Mesendoderm (in vitro differentiated cells): ENCODE measurements at regions not wholly inside any gene's neighbourhood (a gene's known extent, or its start where the extent isn't known, plus 50 kb on each side); places are given as distances from the start of the nearest gene placed in this dataset.

Source experiments
- DNase-seq: peaks from one replicate; pipeline ENCODE4 v3.0.0; 2013
- H2AK5ac ChIP-seq: 2 replicates; pipeline ENCODE4 v1.6.1; 2013; ENCODE audit warnings: low read length, inconsistent platforms
- H2BK120ac ChIP-seq: 2 replicates; pipeline ENCODE4 v1.6.1; 2013; ENCODE audit warnings: low read depth, mild to moderate bottlenecking, low read length, moderate library complexity, mixed read lengths
- H2BK15ac ChIP-seq: replicated peaks from 2 replicates; pipeline ENCODE4 v1.6.1; 2013; ENCODE audit warnings: low read depth, mild to moderate bottlenecking, moderate library complexity
- H2BK5ac ChIP-seq: 2 replicates; pipeline ENCODE4 v1.6.1; 2013; ENCODE audit warnings: low read length, inconsistent platforms
- H3K18ac ChIP-seq: 2 replicates; pipeline ENCODE4 v1.6.1; 2013; ENCODE audit warnings: mild to moderate bottlenecking, low read length, mixed read lengths
- H3K23ac ChIP-seq: one replicate; pipeline ENCODE4 v1.6.1; 2013; ENCODE audit warnings: low read length
- H3K27ac ChIP-seq: 2 replicates; pipeline ENCODE4 v1.5.1; 2013; ENCODE audit warnings: low read depth, mild to moderate bottlenecking, inconsistent platforms, low read length, moderate library complexity
- H3K27me3 ChIP-seq: 2 replicates; pipeline ENCODE4 v1.6.1; 2013; ENCODE audit warnings: low read length, control low read depth, mild to moderate bottlenecking, inconsistent platforms; ENCODE audit not compliant: insufficient read depth, poor library complexity
- H3K36me3 ChIP-seq: 2 replicates; pipeline ENCODE4 v1.6.1; 2013; ENCODE audit warnings: low read length, inconsistent platforms; ENCODE audit not compliant: control insufficient read depth, insufficient read depth
- H3K4ac ChIP-seq: one replicate; pipeline ENCODE4 v1.6.1; 2013; ENCODE audit warnings: low read depth, mild to moderate bottlenecking, low read length, moderate library complexity
- H3K4me1 ChIP-seq: 2 replicates; pipeline ENCODE4 v1.6.1; 2013; ENCODE audit warnings: low read depth, low read length, inconsistent platforms; ENCODE audit not compliant: control insufficient read depth
- H3K4me2 ChIP-seq: 2 replicates; pipeline ENCODE4 v1.6.1; 2013; ENCODE audit warnings: low read length
- H3K4me3 ChIP-seq: 2 replicates; pipeline ENCODE4 v1.5.1; 2013; ENCODE audit warnings: mild to moderate bottlenecking, low read length
- H3K56ac ChIP-seq: one replicate; pipeline ENCODE4 v1.6.1; 2013; ENCODE audit warnings: low read length
- H3K79me1 ChIP-seq: 2 replicates; pipeline ENCODE4 v1.6.1; 2013; ENCODE audit warnings: low read length, inconsistent platforms
- H3K79me2 ChIP-seq: 2 replicates; pipeline ENCODE4 v1.6.1; 2013; ENCODE audit warnings: mild to moderate bottlenecking, low read length; ENCODE audit not compliant: control insufficient read depth, insufficient read depth
- H3K9ac ChIP-seq: 2 replicates; pipeline ENCODE4 v1.6.1; 2013; ENCODE audit warnings: low read length, inconsistent platforms
- H4K5ac ChIP-seq: one replicate; pipeline ENCODE4 v1.6.1; 2013; ENCODE audit warnings: low read length
- H4K8ac ChIP-seq: one replicate; pipeline ENCODE4 v1.6.1; 2013; ENCODE audit warnings: low read depth, mild to moderate bottlenecking, control low read depth, low read length, moderate library complexity
- WGBS: extraction: QIAGEN DNeasy Blood & Tissue Kit; methylation state at CpG from one replicate; pipeline ENCODE4 v1.1.7; 2013; ENCODE audit warnings: low lambda C conversion rate, missing lambda C conversion rate; ENCODE audit not compliant: insufficient coverage; ENCODE audit errors: extremely low coverage; 5-methylcytosine and 5-hydroxymethylcytosine counted together

GRCh38 chr3:28139967-28140634 lies 101.3 kb upstream of the CMC1 start:
- Histone ChIP-seq H2BK120ac (no peak overlapping the region), H2BK5ac (no peak overlapping the region), H3K4ac (no peak overlapping the region), H3K27ac (no peak overlapping the region), H3K79me1 (no peaks in the 10 kb centered on the region), H3K56ac (no peak overlapping the region), H3K23ac (no peak overlapping the region), H4K8ac (no peak overlapping the region), H3K4me3 (no peak overlapping the region), H3K18ac (no peak overlapping the region), H3K79me2 (no peaks in the 10 kb centered on the region), H4K5ac (no peak overlapping the region), H3K27me3 (no peaks in the 10 kb centered on the region), H3K4me1 (no peaks in the 10 kb centered on the region), H3K9ac (no peak overlapping the region), H3K4me2 (no peak overlapping the region), H2BK15ac (no peak overlapping the region), H3K36me3 (no peaks in the 10 kb centered on the region), H2AK5ac (no peak overlapping the region)
- WGBS = no CpG with 5 or more reads among the region's 5 CpGs
- DNase-seq = no peak

DNA sequence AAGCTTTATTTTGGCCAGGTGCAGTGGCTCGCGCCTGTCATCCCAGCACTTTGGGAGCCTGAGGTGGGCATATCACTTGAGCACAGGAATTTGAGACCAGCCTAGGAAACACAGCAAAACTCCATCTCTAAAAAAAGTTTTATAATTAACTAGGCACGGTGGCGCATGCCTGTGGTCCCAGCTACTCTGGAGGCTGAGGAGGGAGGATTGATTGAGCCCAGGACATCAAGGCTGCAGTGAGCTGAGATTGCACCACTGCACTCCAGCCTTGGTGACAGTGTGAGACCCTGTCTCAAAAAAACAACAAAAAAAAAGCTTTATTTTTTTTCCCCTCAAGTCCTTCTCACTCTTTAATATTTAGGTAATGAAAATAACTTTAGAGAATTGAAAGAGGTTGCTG lies 100.8 kb upstream of the CMC1 start:
- no peaks in the 10 kb centered on the region for H3K4me1 ChIP-seq
- H3K27ac ChIP-seq = no peak overlapping the region
- no peak overlapping the region for H3K18ac ChIP-seq
- DNase-seq = no peak
- H3K79me1 ChIP-seq = no peaks in the 10 kb centered on the region
- no peak overlapping the region for H3K4ac ChIP-seq
- no peak overlapping the region for H3K4me2 ChIP-seq
- no peak overlapping the region for H4K8ac ChIP-seq
- no peak overlapping the region for H3K4me3 ChIP-seq
- no peak overlapping the region for H4K5ac ChIP-seq
- H2BK120ac ChIP-seq = no peak overlapping the region
- no peaks in the 10 kb centered on the region for H3K79me2 ChIP-seq
- H3K36me3 ChIP-seq = no peaks in the 10 kb centered on the region
- no peaks in the 10 kb centered on the region for H3K27me3 ChIP-seq
- no peak overlapping the region for H2BK5ac ChIP-seq
- H3K9ac ChIP-seq = no peak overlapping the region
- H3K56ac ChIP-seq = no peak overlapping the region
- H3K23ac ChIP-seq = no peak overlapping the region
- WGBS = no CpG with 5 or more reads among the region's 4 CpGs
- H2BK15ac ChIP-seq = no peak overlapping the region
- H2AK5ac ChIP-seq = no peak overlapping the region

DNA sequence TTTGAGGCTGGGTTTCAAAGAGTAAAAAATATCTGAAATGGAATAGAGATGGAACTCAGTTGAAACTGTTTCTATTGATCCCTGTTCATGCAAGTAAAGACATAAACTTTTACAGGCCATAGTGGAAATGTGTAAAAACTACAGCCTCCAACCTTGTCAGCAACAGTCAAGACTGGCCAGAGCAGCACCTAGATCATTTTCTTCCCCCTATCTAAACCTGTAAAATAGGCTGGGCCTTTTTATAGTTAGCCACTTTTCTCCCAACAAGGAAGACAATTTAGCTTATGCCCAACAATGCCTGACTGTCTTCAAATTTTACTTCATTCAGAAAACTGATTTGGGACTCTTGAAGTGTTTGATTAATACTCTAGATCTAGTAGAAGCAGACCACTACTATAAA lies 91.5 kb upstream of the CMC1 start:
- no peaks in the 10 kb centered on the region for H3K79me2 ChIP-seq
- H4K5ac ChIP-seq = no peak overlapping the region
- no peak overlapping the region for H2BK5ac ChIP-seq
- no peak overlapping the region for H3K27ac ChIP-seq
- no peaks in the 10 kb centered on the region for H3K27me3 ChIP-seq
- H2BK120ac ChIP-seq = no peak overlapping the region
- no peak overlapping the region for H4K8ac ChIP-seq
- no peak overlapping the region for H3K56ac ChIP-seq
- H3K4me1 ChIP-seq = no peaks in the 10 kb centered on the region
- H3K4me2 ChIP-seq = no peak overlapping the region
- no peak overlapping the region for H2BK15ac ChIP-seq
- H3K23ac ChIP-seq = no peak overlapping the region
- no peak for DNase-seq
- H3K36me3 ChIP-seq = no peaks in the 10 kb centered on the region
- no peak overlapping the region for H3K18ac ChIP-seq
- H3K4ac ChIP-seq = no peak overlapping the region
- H2AK5ac ChIP-seq = no peak overlapping the region
- no peak overlapping the region for H3K4me3 ChIP-seq
- no peak overlapping the region for H3K9ac ChIP-seq
- no peaks in the 10 kb centered on the region for H3K79me1 ChIP-seq

DNA sequence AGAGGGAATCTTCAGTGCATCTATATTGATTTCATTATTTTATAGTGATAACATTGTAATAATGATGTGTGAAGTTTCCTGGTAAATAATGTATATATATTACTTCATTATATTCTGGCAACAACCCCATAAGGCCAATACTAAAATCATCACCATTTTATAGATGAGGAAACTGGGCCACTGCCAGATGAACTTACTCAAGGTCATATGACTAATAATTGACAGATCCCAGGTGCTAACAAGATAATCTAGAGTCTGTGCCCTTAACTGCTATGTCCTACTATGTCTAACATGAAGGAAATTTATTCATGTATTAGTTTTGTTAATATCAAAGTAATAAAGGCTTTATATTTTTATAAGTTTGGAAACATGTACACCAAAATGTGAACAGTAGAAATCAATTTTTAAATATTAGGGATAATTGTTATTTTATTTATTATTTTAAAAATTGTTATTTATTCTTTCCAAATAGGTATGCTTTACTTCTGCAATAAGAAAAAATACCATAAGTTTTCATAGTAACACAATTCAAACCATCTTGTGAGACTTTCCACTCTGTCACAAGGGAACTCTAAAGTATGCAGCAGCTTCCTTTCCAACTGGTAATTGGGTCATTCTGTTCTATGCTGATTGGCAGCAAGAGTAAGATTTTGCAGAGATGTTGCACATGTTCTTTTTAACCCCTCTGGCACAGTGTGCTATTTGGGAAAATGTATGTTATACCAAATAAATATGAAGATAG lies 90.8 kb upstream of the CMC1 start:
- Histone ChIP-seq H3K27me3 (no peaks in the 10 kb centered on the region), H2BK15ac (no peak overlapping the region), H3K9ac (no peak overlapping the region), H3K4me3 (no peak overlapping the region), H2BK120ac (no peak overlapping the region), H3K27ac (no peak overlapping the region), H3K4me1 (no peaks in the 10 kb centered on the region), H3K4me2 (no peak overlapping the region), H4K8ac (no peak overlapping the region), H3K36me3 (no peaks in the 10 kb centered on the region), H3K23ac (no peak overlapping the region), H3K79me1 (no peaks in the 10 kb centered on the region), H3K79me2 (no peaks in the 10 kb centered on the region), H3K4ac (no peak overlapping the region), H2AK5ac (no peak overlapping the region), H4K5ac (no peak overlapping the region), H3K18ac (no peak overlapping the region), H3K56ac (no peak overlapping the region), H2BK5ac (no peak overlapping the region)
- no peak for DNase-seq

DNA sequence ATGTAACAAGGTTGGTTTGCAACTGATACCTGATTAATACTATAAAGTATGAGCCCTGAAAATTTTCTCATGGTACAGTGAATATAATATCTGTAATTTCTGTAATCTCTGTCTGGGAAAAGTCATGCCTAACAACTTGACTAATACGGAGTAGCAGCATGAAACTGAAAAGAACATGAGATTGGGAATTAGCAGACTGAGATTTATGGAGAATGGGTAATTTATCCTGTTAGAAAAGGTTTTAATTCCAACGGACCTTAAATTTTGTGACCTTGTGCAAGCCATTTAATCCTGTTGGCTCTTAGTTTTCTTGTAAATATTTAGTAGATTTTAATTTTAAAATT lies 90.2 kb upstream of the CMC1 start:
- DNase-seq = no peak
- Histone ChIP-seq H4K8ac (no peak overlapping the region), H3K4me1 (no peaks in the 10 kb centered on the region), H4K5ac (no peak overlapping the region), H2BK120ac (no peak overlapping the region), H3K36me3 (no peaks in the 10 kb centered on the region), H3K9ac (no peak overlapping the region), H3K18ac (no peak overlapping the region), H3K23ac (no peak overlapping the region), H2BK15ac (no peak overlapping the region), H3K27me3 (no peaks in the 10 kb centered on the region), H2BK5ac (no peak overlapping the region), H2AK5ac (no peak overlapping the region), H3K56ac (no peak overlapping the region), H3K4ac (no peak overlapping the region), H3K4me3 (no peak overlapping the region), H3K79me1 (no peaks in the 10 kb centered on the region), H3K79me2 (no peaks in the 10 kb centered on the region), H3K4me2 (no peak overlapping the region), H3K27ac (no peak overlapping the region)
- WGBS = no CpG with 5 or more reads among the region's 2 CpGs

DNA sequence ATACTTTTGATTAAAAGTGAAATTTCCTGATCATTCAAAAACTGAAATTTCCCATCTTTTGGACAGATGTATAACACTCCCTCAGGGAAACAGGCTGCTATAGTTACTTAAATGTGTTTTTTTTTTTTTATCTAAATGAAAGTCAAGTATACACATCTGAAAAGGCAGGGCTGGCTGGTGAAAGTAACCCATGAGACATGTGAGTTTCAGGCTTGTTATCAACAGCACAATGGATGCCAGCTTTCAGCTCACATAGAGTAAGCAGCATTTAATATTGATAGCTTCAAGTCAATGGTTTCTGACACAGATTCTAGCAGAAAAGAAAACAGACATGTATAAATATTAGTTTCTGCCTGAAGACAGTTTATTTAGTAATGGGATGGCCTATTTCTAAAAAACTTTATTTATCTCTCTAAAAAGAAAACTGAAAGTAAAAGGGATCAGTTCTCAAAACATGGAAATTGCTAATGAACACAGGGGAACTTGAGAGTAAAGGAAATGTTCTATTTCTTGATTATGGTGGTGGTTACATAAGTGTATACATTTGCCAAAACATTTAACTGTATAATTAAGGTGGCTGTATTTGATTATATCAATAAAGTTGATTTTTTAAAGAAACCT lies 89.7 kb upstream of the CMC1 start:
- Histone ChIP-seq H2BK120ac (no peak overlapping the region), H3K79me1 (no peaks in the 10 kb centered on the region), H3K56ac (no peak overlapping the region), H3K4ac (no peak overlapping the region), H3K4me1 (no peaks in the 10 kb centered on the region), H3K23ac (no peak overlapping the region), H2BK5ac (no peak overlapping the region), H3K4me2 (no peak overlapping the region), H3K18ac (no peak overlapping the region), H4K5ac (no peak overlapping the region), H4K8ac (no peak overlapping the region), H3K9ac (no peak overlapping the region), H2BK15ac (no peak overlapping the region), H3K27ac (no peak overlapping the region), H3K27me3 (no peaks in the 10 kb centered on the region), H3K36me3 (no peaks in the 10 kb centered on the region), H3K4me3 (no peak overlapping the region), H2AK5ac (no peak overlapping the region), H3K79me2 (no peaks in the 10 kb centered on the region)
- DNase-seq = no peak
